HG03439 (cell line): ENCODE measurements at regions not wholly inside any gene's neighbourhood (a gene's known extent, or its start where the extent isn't known, plus 50 kb on each side); places are given as distances from the start of the nearest gene placed in this dataset.

Experiments used
- ATAC-seq: cut with Tn5 transposase; IDR thresholded peaks from one replicate; pipeline ENCODE4 v1.9.1; 2021; ENCODE audit warnings: mild to moderate bottlenecking, moderate library complexity; ENCODE audit not compliant: unreplicated experiment

DNA sequence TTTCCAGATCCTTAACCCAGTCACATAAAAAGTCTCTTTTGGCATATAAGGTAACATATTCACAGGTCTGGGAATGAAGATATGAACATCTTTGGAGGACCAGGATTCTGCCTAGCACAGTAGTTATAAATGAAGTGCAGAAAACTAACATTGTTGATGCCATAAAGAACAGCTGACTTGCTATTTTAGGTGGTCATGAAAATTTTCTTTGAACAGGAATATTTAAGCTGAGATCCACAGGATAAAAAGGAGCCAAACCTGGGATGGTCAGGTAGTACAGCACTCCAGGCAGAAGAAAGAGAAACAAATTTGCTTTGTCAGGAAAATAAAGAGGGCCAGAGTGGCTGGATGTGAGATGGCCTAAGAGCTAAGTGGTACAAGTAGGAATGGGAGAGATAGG lies 80.0 kb downstream of the CENPW start:
- ATAC-seq, result no peak

DNA sequence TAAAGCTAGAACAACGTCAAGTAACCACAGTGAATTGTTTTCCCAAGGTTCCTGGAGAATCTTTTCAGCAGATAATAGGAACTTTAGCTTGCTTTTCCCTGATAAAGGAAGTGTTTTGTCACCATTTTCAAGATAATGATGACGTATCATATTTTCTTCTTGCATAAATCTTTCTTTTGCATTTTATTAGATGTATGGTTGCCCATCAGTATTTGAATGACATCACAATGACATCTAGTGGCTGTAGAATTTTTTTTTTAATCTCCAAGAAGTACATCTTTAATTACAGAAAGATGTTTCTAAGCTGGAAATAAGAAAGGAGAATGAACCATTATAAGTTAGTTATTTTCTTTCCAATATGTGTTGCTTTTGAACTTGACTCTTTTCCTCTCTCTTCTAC lies 83.0 kb downstream of the CENPW start:
- ATAC-seq, result no peak

DNA sequence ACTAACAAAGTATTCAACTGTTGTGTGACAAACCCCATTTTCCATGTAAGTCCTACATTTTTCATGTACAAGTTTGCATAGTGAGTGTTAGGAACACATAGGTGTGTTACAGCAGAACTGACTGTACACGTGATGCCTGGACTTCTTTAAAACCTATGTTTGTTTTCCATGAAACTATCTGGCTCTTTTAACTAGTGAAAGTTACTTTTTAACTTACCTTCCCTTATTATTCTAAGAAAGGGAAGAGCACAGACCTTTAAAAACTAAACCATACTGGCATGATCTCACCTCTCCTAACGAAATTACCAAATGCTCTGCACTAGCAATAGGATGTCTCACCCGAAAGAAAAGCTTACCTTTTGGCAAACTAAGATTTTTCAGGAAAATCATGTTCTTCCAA lies 87.8 kb downstream of the CENPW start:
- no peak for ATAC-seq

DNA sequence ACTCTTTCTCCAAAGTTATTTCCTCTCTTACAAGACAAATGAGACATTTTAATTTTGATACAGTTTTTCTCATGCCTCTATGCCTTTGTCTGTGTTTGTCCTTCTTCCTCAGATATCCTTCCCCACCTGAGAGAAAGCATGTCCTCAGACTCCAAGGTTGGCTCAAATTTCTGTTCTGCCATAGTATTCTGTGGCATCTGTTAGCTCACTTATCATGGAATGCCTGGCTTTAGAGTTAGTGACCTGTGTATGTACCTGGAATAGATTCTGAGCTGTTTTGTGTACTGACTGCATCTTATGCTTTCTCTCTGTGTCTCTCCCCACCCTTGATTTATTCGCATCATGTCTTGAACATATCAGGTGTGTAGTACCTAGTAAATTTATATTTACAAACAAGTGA lies 90.0 kb downstream of the CENPW start:
- ATAC-seq, result no peak

DNA sequence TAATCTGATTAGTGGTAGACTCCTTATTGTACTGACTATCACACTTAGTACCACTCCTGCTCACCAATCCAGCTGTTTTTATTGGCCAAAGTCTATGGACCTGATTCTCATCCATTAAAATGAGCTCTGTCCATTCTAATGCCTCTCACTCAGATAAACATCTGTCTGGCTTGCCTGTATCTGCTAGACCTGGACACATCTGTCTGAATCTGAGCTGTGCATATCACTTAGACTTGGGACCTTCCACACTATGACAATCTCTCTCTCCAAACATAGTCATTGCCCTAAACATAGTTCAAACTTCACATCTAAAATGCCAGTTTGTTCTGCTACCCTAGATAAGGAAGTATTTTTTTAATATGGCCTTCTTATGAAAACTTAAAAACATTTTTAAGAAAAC lies 92.6 kb downstream of the CENPW start:
- ATAC-seq, result no peak

DNA sequence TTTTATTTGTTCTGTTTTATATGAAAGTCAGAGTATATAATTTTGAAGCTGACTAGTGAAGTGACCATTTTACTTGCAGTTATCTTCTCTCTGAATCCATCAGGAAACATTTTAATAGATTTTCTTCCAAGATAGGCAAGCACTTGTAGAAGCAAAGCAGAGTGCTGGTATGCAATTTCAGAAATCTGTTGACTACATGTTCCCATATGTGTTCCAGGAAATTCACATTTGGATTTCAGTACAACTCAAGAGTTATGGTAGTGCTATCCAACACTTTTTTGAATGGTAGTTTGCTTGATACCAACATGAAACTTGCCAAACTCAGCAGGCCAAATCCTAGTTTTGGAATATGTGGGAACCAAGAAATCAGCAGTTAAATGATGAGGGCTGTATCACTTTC lies 94.0 kb downstream of the CENPW start:
- no peak for ATAC-seq

DNA sequence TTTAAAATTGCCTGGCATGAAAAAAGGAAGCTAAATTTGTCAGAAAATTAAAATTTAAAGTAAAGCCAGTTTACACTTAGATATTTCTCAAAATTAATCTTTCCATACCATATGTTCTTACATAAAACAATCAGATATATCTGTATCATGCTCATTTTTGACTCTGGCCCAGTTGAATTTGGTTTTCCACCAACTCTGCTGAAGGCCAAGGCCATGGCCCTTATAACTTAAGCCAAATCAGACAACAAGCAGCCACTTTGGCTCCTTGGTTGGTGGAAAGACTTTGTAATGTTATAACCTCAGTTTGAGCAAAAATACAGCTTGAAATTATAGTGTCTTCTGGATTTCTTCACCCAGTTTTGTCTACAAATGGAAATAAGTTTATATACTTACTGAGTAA lies 97.3 kb downstream of the CENPW start:
- ATAC-seq, result no peak

DNA sequence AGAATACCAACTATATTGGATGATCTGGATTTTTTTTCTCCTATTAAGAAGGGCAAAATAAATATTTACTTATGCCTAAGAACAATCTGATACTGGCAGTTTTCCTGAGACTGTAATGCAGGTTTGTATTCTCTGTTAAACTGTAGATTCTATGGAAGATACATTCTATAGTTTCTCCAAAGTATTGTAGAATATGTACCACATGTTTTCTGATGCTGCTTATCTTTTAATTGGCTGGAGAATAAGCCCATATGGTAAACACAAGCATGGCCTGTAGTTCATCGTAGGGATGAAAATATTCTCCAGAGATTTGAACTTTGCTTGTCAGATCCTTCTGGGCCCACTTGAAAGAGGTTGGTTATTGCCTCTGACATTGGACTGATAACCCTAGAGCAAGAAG lies 99.1 kb downstream of the CENPW start:
- ATAC-seq, result no peak

DNA sequence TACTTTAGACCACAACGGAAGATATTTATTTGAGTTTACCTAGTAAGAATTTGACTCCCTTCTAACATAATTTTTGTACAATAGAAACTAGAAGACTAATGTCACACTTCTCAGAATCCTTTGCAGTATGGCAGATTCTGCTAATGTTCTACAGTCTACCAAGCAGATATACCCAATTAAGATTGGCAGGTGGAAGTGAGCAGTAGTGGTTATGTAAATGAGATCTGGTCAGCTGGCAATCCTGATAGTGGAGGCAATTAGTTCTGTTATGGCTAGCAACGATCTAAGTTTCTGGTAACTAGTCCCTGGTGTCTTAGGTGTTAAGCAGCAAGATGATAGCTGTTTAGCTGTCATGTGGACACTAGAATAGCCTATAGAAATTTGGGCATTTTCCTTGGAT lies 101.0 kb downstream of the CENPW start:
- no peak for ATAC-seq

DNA sequence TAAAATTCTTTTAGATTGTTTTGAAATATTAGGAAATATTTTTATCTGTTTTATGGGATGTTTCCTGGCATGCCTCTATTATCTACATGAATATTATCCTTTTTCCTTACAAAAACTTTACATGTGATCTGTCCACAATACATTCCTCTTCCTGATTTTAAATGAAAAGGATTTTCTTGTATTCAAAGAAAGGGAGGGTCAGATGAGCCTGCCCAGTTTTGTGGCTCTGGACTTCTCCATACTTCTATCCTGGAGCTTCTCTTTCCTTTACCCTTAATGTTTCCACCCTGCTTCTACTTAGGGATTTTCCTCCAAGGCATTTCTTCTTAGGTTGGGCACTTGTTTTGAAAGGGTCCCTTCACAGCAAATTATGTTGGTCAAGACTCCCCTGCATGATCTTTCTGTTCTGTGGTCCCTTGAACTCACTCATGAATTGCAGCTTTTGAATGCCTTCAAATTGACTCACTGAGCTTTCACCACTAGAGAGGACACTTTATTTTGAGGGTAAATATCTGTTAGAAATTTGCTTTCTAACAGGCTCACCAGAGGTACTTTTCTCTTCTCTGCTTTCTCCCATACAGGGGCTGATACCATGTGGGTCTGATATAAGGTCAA lies 104.9 kb downstream of the CENPW start:
- no peak for ATAC-seq

DNA sequence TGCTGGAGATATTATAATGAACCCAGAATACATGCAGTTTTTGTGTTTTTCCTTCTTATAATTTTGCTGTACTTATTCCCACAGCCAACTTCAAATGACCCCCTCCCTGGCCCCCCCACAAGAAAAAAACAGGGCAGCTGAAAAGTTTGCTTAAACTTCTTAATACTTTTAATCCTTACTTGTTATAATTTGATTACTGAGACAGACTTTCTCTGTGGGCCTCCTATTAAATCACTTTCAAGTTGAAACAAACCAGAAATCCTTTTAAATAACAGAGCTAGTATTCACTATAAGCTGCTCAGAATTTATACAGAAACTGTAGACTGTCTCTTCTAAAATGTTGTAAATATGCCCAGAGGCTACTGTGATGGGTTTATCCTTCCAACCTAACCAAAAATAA lies 106.3 kb downstream of the CENPW start:
- no peak for ATAC-seq

DNA sequence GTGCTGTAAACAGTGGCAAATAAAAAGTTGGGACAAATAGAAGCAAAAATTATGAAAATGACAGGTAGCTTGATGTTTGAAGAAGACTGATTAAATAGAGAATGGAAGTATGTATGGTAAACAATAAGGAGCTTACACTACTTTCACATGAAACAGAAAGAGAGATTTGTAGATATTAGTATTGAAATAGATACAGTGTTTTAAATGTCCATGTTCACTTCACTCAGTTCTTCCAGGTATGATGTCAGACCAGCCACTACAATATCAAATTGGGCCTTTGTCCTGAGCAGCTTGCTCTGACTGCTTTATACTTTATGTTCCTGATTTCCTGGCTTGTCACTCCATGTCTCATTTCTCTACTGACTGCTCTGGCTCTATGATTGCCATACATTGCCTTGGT lies 107.5 kb downstream of the CENPW start:
- ATAC-seq, result no peak

DNA sequence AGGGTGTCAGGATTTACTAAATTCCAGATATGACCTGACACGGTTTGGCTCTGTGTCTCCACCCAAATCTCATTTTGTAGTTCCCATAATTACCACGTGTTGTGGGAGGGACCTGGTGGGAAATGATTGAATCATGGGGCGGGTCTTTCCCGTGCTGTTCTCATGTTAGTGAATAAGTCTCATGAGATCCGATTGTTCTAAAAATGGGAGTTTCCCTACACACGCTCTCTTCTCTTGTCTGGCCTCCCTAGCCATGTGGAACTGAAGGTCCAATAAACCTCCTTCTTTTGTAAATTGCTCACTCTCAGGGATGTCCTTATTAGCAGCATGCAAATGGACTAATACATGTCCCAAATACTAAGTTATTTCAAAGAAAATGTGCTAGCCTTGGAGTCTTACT lies 121.1 kb downstream of the CENPW start:
- no peak for ATAC-seq

DNA sequence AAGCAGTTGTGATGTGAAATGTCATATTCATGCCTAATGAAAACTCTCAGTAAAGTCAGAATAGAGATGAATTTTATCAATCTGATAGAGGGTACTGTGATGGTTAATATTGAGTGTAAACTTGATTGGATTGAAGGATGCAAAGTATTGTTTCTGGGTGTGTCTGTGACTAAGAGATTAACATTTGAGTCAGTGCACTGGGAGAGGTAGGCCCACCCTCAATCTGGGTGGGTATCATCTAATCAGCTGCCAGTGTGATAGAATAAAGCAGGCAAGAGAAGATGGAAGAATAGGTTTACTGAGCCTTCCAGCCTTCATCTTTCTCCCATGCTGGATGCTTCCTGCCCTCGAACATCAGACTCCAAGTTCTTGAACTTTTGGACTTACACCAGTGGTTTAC lies 124.3 kb downstream of the CENPW start:
- ATAC-seq, result no peak

DNA sequence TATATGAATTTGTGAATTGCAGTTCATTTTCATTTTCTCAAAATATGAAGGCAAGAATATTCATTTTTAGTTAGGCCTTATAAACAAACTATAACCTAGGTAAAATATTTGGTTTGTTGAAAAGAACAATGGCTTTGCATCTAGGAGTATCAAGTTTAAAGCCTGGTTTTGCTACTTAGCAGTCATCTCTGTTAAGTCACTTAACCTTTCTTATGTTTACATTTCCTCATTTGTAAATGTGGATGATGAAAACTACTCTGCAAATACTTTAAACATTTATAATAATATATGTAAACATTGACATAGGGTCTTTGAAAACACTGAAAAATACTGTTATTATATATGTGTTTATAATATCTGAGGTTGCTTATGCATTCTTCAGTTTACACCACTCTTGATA lies 135.5 kb downstream of the CENPW start:
- ATAC-seq, result no peak

DNA sequence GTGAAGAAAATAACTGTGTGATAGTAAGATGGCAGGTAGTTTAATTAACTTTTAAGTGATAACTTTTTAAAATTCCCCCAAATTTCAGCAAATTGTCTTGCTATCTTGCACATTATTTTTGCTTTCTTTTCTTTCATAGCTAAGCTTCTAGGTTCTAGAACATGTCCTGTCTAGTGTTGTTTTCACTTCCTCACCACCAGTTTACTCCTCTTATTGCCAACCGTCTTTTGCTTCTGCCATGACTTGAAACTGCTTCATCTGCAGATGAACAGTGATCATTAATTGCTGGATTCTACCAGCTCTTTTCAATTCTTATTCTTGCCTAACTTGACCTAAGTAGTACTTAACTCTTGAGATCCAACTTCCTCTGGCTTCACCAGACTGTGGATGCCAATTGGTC lies 137.8 kb downstream of the CENPW start:
- peak; percentile 71 for ATAC-seq

DNA sequence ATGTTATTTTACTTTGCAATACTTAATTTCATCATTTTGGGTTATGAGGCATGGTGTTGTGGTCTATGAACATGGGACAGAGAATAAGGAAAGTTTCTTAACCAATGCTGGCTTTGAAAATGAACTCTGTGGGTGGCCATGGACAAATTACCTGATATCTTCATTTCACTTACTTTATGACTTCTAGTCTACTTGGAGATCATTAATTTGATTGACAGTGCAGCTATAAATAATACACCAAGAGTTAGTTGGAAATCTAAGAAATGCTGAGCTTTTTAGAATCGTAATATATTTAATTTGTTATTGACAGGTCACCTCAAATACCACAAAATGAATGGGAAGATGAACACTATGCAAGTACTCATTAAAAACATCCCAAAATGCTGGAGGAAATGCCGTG lies 140.4 kb downstream of the CENPW start:
- no peak for ATAC-seq

DNA sequence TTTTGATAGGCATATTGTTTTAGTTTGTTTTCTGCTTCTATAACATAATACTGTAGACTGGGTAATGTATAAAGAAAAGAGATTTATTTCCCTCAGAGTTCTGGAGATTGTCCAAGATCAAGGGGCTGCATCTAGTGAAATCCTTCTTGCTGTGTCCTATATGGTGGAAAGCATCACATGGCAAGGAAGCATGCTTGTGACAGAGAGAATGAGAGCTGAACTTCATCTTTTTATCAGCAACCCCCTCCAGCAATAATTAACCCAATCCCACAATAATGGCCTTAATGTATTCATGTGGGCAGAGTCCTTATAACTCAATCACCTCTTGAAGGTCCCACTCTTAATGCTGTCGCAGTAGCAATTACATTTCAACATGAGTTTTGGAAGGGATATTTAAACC lies 141.4 kb downstream of the CENPW start:
- ATAC-seq, result no peak

DNA sequence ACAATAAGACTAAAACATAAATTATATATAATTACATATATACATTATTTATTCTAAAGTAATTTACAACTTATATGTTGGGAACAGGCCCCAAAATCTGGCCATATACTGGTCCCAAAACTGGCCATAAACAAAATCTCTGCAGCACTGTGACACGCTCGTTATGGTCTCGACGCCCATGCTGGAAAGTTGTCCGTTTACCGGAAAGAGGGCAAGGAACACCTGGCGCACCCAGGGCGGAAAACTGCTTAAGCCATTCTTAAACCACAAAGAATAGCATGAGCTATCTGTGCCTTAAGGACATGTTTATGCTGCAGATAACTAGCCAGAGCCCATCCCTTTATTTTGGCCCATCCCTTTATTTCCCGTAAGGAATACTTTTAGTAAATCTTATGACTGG lies 164.9 kb downstream of the CENPW start:
- ATAC-seq, result no peak

DNA sequence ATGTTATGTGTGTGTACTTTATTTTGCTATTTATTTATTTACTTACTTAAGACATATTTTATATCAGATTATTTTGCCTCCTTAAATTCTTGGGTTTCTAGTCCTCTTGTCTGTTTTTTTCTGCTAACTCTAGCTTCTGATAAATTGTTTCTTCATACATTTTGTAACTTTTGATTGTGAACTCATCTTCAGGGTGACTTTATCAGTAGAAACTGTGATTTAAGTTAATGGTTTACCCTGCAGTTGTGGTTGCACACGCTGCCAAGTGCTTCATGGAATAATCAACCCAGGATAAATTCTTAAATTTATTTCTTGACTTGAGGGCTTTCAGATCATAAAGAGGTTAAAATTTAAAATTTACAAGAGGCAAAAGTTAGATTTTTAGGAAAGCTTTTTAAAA lies 173.3 kb downstream of the CENPW start:
- ATAC-seq, result no peak

DNA sequence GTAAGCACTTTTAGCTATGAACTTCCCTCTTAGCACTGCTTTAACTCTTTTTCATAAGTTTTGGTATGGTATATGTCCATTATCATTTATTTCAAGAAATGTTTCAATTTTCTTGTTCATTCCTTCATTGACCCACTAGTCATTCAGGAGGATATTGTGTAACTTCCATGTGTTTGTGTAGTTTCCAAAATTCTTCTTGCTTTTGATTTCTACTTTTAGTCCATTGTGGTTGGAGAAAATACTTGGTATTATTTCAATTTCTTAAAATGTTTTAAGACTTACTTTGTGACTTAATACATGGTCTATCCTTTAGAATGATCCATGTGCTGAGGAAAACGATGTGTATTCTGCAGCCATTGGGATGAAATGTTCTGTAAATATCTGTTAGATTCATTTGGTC lies 176.5 kb downstream of the CENPW start:
- ATAC-seq, result no peak

DNA sequence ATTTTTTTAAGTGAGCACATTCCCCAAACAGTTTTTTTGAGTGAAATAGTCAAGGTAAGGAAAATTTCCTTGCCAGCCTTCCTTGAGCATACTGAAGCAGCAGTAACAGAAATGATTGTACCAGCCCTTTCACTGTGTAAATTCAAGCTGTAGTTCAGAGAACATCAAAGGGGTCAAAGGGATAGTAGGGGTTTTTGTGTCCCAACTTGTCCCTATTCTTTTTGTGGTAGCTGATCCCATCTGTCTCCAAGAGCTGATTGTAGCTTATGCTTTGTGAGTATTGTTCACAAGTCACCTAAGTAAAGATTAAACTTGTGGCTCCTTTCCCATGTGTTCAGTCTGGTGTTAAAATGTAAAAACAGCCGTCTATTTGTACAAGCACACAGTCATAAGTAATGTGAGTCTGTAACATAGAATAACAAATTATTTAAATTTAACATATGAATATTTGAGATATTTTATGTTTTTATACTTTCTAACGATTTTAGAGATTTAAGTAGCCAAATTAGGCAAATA lies 185.0 kb downstream of the CENPW start:
- ATAC-seq, result no peak

DNA sequence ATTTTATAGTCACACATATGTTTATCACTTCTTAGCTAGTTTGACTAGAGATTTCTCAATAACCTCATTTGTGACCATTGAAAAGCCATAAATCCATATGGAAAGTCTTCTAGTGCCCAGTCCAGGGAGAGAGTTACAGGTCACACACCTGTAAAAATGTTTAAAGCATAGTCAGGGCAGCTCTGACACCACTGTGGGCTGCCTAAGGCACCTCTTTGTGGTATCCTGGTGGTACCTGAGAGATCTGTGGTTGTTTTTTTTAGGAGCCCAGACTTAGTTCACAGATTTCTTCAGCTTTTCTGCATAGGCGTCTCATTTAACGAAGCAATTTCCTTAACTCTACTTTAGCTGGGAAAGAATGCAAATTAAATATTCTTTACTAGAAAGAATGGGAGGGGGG lies 186.6 kb downstream of the CENPW start:
- ATAC-seq, result no peak
